ENCODE measurements at regions not wholly inside any gene's neighbourhood (a gene's known extent, or its start where the extent isn't known, plus 50 kb on each side); places are given as distances from the start of the nearest gene placed in this dataset.

- H3K27ac Mint-ChIP-seq = no peak overlapping the region
- no peaks in the 10 kb centered on the region for H3K4me1 Mint-ChIP-seq (ENCODE audit: low read depth)
- H3K27me3 Mint-ChIP-seq (ENCODE audit: insufficient read depth) = no peaks in the 10 kb centered on the region
- H3K36me3 Mint-ChIP-seq (ENCODE audit: low read depth) = no peaks in the 10 kb centered on the region
- intact Hi-C loops (cut with micrococcal nuclease) = no loop called here
- no peaks in the 10 kb centered on the region for H3K9me3 Mint-ChIP-seq
- no peak for DNase-seq (ENCODE audit: low spot score)
- H3K4me3 Mint-ChIP-seq = no peak overlapping the region
Measured at GRCh38 chr5:57836331-57836730, 353.7 kb upstream of the ACTBL2 start.

DNA sequence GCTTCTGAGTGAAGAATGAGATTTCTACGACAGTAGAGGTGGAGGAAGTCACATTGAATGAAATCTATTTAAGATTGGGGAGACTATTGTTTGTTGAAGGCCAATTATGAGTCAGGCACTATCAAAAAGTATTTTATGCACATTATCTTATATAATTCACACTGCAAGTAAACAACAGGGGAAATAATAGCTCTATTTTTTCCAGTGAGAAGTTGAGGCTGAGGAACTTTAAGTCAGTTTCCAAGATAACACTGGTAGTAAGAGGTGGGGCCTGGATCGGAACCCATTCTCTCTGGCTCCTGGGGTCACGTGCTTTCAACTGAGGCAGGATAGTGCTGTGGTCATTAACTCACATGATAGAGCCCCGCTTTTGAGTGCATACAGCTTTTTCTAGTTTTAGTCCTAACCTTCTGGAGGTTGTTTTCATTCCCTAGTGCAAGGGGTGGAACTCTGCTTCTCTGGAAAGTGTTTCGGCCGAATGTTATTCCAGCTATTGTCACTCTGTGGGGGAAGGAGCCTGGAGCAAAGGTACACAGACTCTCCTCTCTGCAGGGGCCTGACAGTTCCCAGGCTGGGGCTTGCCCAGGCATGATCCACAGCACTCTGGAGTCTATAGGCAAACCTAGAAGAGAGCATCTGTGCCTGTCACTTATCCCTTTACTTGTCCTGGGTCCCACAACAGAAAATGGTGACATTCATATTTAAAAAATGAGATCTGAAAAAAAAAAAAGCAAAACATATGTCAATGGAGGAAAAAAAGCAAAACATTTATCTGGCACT, 352.4 kb upstream of the ACTBL2 start:
- Mint-ChIP-seq H3K4me1 (ENCODE audit: low read depth) (no peaks in the 10 kb centered on the region), H3K27ac (no peak overlapping the region), H3K9me3 (no peaks in the 10 kb centered on the region), H3K36me3 (ENCODE audit: low read depth) (no peaks in the 10 kb centered on the region), H3K4me3 (no peak overlapping the region), H3K27me3 (ENCODE audit: insufficient read depth) (no peaks in the 10 kb centered on the region)
- intact Hi-C loops (cut with micrococcal nuclease) = no loop called here
- no peak for DNase-seq (ENCODE audit: low spot score)

GRCh38 chr5:57833489-57833888, 350.9 kb upstream of the ACTBL2 start:
- no peak overlapping the region for H3K27ac Mint-ChIP-seq
- no peaks in the 10 kb centered on the region for H3K27me3 Mint-ChIP-seq (ENCODE audit: insufficient read depth)
- no peak for DNase-seq (ENCODE audit: low spot score)
- H3K36me3 Mint-ChIP-seq (ENCODE audit: low read depth) = no peaks in the 10 kb centered on the region
- H3K4me3 Mint-ChIP-seq = no peak overlapping the region
- H3K4me1 Mint-ChIP-seq (ENCODE audit: low read depth) = no peaks in the 10 kb centered on the region
- no peaks in the 10 kb centered on the region for H3K9me3 Mint-ChIP-seq
- intact Hi-C loops (cut with micrococcal nuclease) = no loop called here

GRCh38 chr5:57832875-57833274, 350.3 kb upstream of the ACTBL2 start:
- intact Hi-C loops (cut with micrococcal nuclease) = no loop called here
- H3K4me3 Mint-ChIP-seq = no peak overlapping the region
- DNase-seq (ENCODE audit: low spot score) = no peak
- H3K27me3 Mint-ChIP-seq (ENCODE audit: insufficient read depth) = no peaks in the 10 kb centered on the region
- H3K4me1 Mint-ChIP-seq (ENCODE audit: low read depth) = no peaks in the 10 kb centered on the region
- no peak overlapping the region for H3K27ac Mint-ChIP-seq
- H3K9me3 Mint-ChIP-seq = no peaks in the 10 kb centered on the region
- no peaks in the 10 kb centered on the region for H3K36me3 Mint-ChIP-seq (ENCODE audit: low read depth)

DNA sequence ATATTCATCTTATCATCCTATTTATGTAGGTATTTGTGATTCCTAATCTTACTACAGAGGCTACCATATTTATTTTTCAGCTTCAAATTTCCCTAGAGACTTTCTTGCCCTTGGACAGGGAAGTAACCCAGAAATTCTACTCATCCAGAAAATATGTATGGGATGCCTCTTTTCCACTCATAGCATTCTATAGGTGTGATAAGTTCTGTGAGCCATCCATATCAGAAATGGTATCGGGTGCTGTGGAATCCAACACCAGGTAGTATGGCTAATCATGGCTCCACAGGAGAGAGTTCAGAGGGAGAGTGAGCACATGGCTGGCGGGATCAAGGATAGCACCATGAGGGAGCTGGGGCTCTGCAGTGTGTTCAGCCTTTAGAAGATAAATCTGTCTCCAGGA, 349.3 kb upstream of the ACTBL2 start:
- Mint-ChIP-seq H3K27me3 (ENCODE audit: insufficient read depth) (no peaks in the 10 kb centered on the region), H3K27ac (no peak overlapping the region), H3K4me1 (ENCODE audit: low read depth) (no peaks in the 10 kb centered on the region), H3K4me3 (no peak overlapping the region), H3K36me3 (ENCODE audit: low read depth) (no peaks in the 10 kb centered on the region), H3K9me3 (no peaks in the 10 kb centered on the region)
- no peak for DNase-seq (ENCODE audit: low spot score)
- intact Hi-C loops (cut with micrococcal nuclease) = no loop called here

- Mint-ChIP-seq H3K27ac (no peak overlapping the region), H3K4me1 (ENCODE audit: low read depth) (no peaks in the 10 kb centered on the region), H3K9me3 (no peaks in the 10 kb centered on the region), H3K36me3 (ENCODE audit: low read depth) (no peaks in the 10 kb centered on the region), H3K4me3 (no peak overlapping the region), H3K27me3 (ENCODE audit: insufficient read depth) (no peaks in the 10 kb centered on the region)
- no peak for DNase-seq (ENCODE audit: low spot score)
- intact Hi-C loops (cut with micrococcal nuclease) = no loop called here
Measured at GRCh38 chr5:57831090-57831489, 348.5 kb upstream of the ACTBL2 start.

- H3K9me3 Mint-ChIP-seq = peaks cover under 1% of the 10 kb centered on the region
- no peaks in the 10 kb centered on the region for H3K4me1 Mint-ChIP-seq (ENCODE audit: low read depth)
- no peaks in the 10 kb centered on the region for H3K36me3 Mint-ChIP-seq (ENCODE audit: low read depth)
- no peak overlapping the region for H3K4me3 Mint-ChIP-seq
- H3K27ac Mint-ChIP-seq = no peak overlapping the region
- no peak for DNase-seq (ENCODE audit: low spot score)
- intact Hi-C loops (cut with micrococcal nuclease) = no loop called here
- H3K27me3 Mint-ChIP-seq (ENCODE audit: insufficient read depth) = no peaks in the 10 kb centered on the region
Measured at GRCh38 chr5:57828221-57828620, 345.6 kb upstream of the ACTBL2 start.

DNA sequence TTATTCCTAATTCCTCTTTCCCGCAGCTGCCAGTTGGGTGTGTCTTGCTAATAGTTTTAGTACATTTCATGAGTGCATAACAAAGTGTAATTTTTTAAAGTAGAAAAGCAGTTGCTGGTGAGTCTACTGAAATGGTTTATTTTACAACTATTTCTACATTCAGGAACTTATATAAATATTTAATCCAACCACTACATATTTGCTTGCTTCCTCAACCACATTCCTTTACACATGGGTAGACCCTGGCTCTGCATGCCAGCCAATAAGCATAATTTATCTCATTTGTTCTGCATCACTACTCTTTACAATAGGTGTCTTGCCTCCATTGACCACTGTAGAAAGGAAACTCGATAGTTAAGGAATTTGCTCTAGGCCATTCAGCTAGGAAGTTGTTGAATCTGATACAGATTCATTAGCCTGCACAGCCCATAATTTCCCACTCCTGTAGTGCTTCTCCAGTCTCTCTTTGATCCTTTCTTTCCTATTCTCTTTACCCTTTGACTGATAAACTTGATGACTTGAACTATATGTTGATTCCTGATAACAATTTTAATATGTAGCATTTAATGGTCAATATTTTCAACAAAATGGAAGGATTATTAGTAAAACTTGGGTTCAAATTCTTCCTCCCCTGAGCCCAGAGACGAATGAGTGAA, 342.5 kb upstream of the ACTBL2 start:
- Mint-ChIP-seq H3K4me1 (ENCODE audit: low read depth) (no peaks in the 10 kb centered on the region), H3K9me3 (peaks cover 3% of the 10 kb centered on the region), H3K27ac (no peak overlapping the region), H3K4me3 (no peak overlapping the region), H3K27me3 (ENCODE audit: insufficient read depth) (no peaks in the 10 kb centered on the region), H3K36me3 (ENCODE audit: low read depth) (no peaks in the 10 kb centered on the region)
- DNase-seq (ENCODE audit: low spot score) = no peak
- intact Hi-C loops (cut with micrococcal nuclease) = no loop called here

DNA sequence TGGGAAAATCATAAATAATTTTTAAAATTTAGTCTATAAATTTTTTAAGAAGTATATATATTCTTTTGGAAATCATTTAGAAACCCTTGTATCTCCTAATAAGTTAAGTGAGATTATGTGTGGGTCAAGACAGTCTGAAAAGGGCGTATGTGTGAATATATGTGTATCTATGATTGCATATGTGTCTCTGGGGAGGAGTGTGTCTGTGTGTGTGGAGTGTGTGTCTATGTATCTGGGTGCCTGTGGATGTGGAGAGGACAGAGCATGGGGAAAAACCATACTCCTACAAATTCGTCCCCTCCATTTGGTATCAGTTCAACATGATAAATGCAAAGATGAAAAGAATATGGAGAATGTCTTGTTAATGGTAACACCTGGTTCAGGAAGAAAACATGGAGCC, 342.0 kb upstream of the ACTBL2 start:
- intact Hi-C loops (cut with micrococcal nuclease) = no loop called here
- DNase-seq (ENCODE audit: low spot score) = no peak
- Mint-ChIP-seq H3K27ac (no peak overlapping the region), H3K27me3 (ENCODE audit: insufficient read depth) (no peaks in the 10 kb centered on the region), H3K36me3 (ENCODE audit: low read depth) (no peaks in the 10 kb centered on the region), H3K9me3 (peaks cover 6% of the 10 kb centered on the region), H3K4me3 (no peak overlapping the region), H3K4me1 (ENCODE audit: low read depth) (no peaks in the 10 kb centered on the region)

GRCh38 chr5:57824047-57824446, 341.4 kb upstream of the ACTBL2 start:
- Mint-ChIP-seq H3K4me3 (no peak overlapping the region), H3K27ac (no peak overlapping the region), H3K4me1 (ENCODE audit: low read depth) (no peaks in the 10 kb centered on the region), H3K9me3 (peaks cover 6% of the 10 kb centered on the region), H3K36me3 (ENCODE audit: low read depth) (no peaks in the 10 kb centered on the region), H3K27me3 (ENCODE audit: insufficient read depth) (no peaks in the 10 kb centered on the region)
- intact Hi-C loops (cut with micrococcal nuclease) = no loop called here
- no peak for DNase-seq (ENCODE audit: low spot score)

- no peaks in the 10 kb centered on the region for H3K27me3 Mint-ChIP-seq (ENCODE audit: insufficient read depth)
- no peak overlapping the region for H3K4me3 Mint-ChIP-seq
- no peak overlapping the region for H3K27ac Mint-ChIP-seq
- H3K4me1 Mint-ChIP-seq (ENCODE audit: low read depth) = no peaks in the 10 kb centered on the region
- no peak for DNase-seq (ENCODE audit: low spot score)
- no peaks in the 10 kb centered on the region for H3K36me3 Mint-ChIP-seq (ENCODE audit: low read depth)
- intact Hi-C loops (cut with micrococcal nuclease) = no loop called here
- H3K9me3 Mint-ChIP-seq = peaks cover 6% of the 10 kb centered on the region
Measured at GRCh38 chr5:57822651-57823050, 340.0 kb upstream of the ACTBL2 start.

GRCh38 chr5:57818397-57818796, 335.8 kb upstream of the ACTBL2 start:
- no peaks in the 10 kb centered on the region for H3K27me3 Mint-ChIP-seq (ENCODE audit: insufficient read depth)
- no peak for DNase-seq (ENCODE audit: low spot score)
- intact Hi-C loops (cut with micrococcal nuclease) = no loop called here
- no peaks in the 10 kb centered on the region for H3K36me3 Mint-ChIP-seq (ENCODE audit: low read depth)
- H3K27ac Mint-ChIP-seq = no peak overlapping the region
- H3K4me3 Mint-ChIP-seq = no peak overlapping the region
- no peaks in the 10 kb centered on the region for H3K4me1 Mint-ChIP-seq (ENCODE audit: low read depth)
- peaks cover 6% of the 10 kb centered on the region for H3K9me3 Mint-ChIP-seq

DNA sequence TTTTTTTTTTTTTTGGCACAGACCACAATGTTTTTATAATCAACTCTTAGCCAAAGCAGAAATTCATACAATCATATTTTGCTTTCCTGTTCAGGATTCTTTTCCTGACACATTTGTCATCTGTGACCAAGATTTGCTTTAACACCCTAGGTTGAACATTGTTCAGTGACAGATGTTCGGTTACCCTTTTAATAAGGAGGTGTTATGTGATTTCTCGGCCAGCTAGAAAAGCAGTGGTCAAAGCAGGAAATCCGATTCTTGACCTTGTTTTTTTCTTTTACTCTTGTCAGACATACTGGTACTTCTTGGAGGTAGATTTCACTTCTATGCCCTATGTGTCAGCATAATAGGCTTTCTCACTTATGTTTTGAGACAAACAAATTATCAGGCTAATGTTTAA, 335.3 kb upstream of the ACTBL2 start:
- peaks cover 3% of the 10 kb centered on the region for H3K9me3 Mint-ChIP-seq
- H3K27ac Mint-ChIP-seq = no peak overlapping the region
- no peaks in the 10 kb centered on the region for H3K4me1 Mint-ChIP-seq (ENCODE audit: low read depth)
- no peaks in the 10 kb centered on the region for H3K27me3 Mint-ChIP-seq (ENCODE audit: insufficient read depth)
- intact Hi-C loops (cut with micrococcal nuclease) = no loop called here
- H3K36me3 Mint-ChIP-seq (ENCODE audit: low read depth) = no peaks in the 10 kb centered on the region
- no peak overlapping the region for H3K4me3 Mint-ChIP-seq
- no peak for DNase-seq (ENCODE audit: low spot score)

All from activated T-helper 1 cell treated with anti-CD3 and anti-CD28 coated beads, Interleukin-12 subunit alpha, Interleukin-12 subunit beta, Interleukin-2, Interleukin-4 antibody, amounts not matched to agents 30 ng/mL and 10 ng/mL and 1 ng/mL, durations not matched to agents 14 hours and 24 hours and 36 hours (primary cell).